ENCODE measurements at regions not wholly inside any gene's neighbourhood (a gene's known extent, or its start where the extent isn't known, plus 50 kb on each side); places are given as distances from the start of the nearest gene placed in this dataset.
A peak's percentile ranks its signal among the peaks of the same experiment; 100 is the strongest.
"Not testable (repeated sequence)": the region's sequence is repeated elsewhere in the genome, so short reads cannot be mapped to it uniquely, and the experiment has no call there.

DNA sequence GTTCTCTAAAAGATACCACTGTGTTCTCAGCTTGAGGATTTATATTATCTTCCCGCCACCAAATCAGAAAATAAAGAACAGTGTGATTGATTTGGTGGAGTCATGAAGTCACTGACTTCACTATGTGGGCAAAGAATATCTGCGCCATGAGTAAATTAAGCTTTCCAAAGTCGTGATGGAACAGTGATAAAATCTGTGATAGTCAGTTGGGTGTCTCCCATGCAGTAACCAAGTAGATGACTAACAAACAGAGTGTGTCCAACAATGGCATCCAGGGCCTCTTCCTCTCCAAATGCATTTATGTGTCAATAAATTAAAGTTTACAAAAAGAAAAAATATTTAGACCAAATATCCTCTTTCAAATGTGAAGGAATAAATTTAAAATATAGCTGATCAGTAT is 87.0 kb upstream of the DST start:
- no peak overlapping the region for H3K27ac ChIP-seq
- WGBS, 2 donors, result 73 to 84% methylated on average over 3 of the region's 3 CpGs
- H3K9me3 ChIP-seq, result no peaks in the 10 kb centered on the region
- DNase-seq (no peak), ATAC-seq (ENCODE audit: low FRiP score in 2 of 2) (peak in 1 of 2 donors; percentile 52)
- H3K36me3 ChIP-seq, result no peaks in the 10 kb centered on the region
- peaks cover 0 to 12% (median 3%) of the 10 kb centered on the region in 4 donors for H3K4me1 ChIP-seq
- no peak for TF ChIP-seq POLR2A (IDR thresholded peaks at IDR 0.05)
- TF ChIP-seq, protein P1, sequence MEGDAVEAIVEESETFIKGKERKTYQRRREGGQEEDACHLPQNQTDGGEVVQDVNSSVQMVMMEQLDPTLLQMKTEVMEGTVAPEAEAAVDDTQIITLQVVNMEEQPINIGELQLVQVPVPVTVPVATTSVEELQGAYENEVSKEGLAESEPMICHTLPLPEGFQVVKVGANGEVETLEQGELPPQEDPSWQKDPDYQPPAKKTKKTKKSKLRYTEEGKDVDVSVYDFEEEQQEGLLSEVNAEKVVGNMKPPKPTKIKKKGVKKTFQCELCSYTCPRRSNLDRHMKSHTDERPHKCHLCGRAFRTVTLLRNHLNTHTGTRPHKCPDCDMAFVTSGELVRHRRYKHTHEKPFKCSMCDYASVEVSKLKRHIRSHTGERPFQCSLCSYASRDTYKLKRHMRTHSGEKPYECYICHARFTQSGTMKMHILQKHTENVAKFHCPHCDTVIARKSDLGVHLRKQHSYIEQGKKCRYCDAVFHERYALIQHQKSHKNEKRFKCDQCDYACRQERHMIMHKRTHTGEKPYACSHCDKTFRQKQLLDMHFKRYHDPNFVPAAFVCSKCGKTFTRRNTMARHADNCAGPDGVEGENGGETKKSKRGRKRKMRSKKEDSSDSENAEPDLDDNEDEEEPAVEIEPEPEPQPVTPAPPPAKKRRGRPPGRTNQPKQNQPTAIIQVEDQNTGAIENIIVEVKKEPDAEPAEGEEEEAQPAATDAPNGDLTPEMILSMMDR (IDR thresholded peaks at IDR 0.05), result no peak
- no peak for TF ChIP-seq POLR2AphosphoS5 (IDR thresholded peaks at IDR 0.05)
- no peak for TF ChIP-seq EP300 (IDR thresholded peaks at IDR 0.05)
- no peak overlapping the region for H3K4me3 ChIP-seq
- no peaks in the 10 kb centered on the region for H3K27me3 ChIP-seq

DNA sequence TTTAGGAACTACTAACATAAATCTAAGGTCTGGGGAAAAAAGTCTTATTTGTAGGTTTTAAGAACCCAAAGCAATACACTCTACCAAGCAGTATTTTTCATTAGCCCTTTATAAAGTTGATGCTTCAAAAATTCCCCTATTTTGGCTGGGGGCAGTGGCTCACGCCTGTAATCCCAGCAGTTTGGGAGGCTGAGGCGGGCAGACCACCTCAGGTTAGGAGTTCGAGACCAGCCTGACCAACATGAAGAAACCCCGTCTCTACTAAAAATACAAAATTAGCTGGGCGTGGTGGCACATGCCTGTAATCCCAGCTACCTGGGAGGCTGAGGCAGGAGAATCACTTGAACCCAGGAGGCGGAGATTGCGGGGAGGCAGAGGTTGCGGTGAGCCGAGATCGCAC is 86.5 kb upstream of the DST start:
- WGBS, 2 donors, result 95% methylated on average over 9 to 10 of the region's 10 CpGs
- not testable (repeated sequence) for H3K9me3 ChIP-seq; H3K27ac ChIP-seq; H3K27me3 ChIP-seq; DNase-seq; H3K36me3 ChIP-seq; ATAC-seq (ENCODE audit: low FRiP score in 2 of 2); H3K4me3 ChIP-seq
- peaks cover 0 to 10% (median 3%) of the 10 kb centered on the region in 4 donors for H3K4me1 ChIP-seq

DNA sequence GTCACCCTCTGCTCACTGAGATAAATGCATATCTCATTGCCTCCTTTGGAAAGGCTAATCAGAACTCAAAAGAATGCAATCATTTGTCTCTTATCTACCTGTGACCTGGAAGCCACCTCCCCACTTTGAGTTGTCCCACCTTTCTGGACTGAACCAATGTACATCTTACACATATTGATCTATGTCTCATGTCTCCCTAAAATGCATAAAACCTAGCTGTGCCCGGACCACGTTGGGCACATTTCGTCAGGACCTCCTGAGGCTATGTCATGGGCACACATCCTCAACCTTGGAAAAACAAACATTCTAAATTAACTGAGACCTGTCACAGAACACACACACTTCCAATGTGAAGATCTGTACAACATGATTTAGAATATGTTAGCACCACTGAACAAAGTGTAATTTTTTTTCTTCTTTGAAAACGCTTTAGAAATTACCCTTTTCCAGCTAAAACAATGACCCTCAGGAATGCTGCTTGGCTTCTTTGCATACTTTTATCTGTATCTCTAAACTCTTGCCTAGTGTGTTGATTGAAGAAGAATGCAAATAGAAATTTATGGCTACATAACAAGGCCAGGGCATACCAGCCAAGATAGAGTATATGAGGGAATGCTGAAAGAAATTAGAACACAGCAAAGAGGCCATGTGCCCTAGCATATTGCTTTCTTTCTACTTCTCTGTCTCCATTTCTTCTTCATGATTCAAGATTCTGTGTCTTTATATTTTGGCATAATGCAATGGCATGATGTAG is 84.6 kb upstream of the DST start:
- Histone ChIP-seq H3K4me3 (no peak overlapping the region), H3K36me3 (no peaks in the 10 kb centered on the region), H3K27ac (peak overlapping the region in 1 of 4 donors; percentile 10), H3K4me1 (peaks cover 0 to 10% (median 3%) of the 10 kb centered on the region in 4 donors), H3K27me3 (no peaks in the 10 kb centered on the region), H3K9me3 (no peaks in the 10 kb centered on the region)
- ATAC-seq (ENCODE audit: low FRiP score in 2 of 2) (peak in 1 of 2 donors; percentile 65), DNase-seq (no peak)
- WGBS, 2 donors, result 64 to 69% methylated on average over 4 of the region's 4 CpGs
- no peak for TF ChIP-seq POLR2A (IDR thresholded peaks at IDR 0.05)

DNA sequence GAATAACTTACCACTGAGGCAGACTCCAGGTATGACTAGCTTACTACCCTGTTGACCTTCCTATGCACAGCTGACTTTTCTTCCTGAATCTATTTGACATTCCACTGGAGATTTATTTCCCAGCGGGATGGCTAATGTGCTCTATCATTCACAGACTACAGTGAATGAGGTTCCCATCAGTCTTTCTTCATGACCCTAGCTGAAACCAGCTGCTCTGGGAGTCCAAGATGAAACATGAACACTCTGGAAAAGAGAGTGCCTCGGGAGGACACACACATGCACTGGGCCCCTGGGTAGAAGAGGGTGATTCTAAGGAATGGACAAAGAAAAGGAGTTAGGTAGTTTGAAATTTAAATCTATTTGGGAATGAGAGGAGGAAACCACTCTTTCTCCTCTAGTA is 82.6 kb upstream of the DST start:
- Histone ChIP-seq H3K27me3 (no peaks in the 10 kb centered on the region), H3K4me3 (no peak overlapping the region), H3K9me3 (no peaks in the 10 kb centered on the region), H3K27ac (no peak overlapping the region), H3K4me1 (no peaks in the 10 kb centered on the region), H3K36me3 (no peaks in the 10 kb centered on the region)
- TF ChIP-seq EP300 (IDR thresholded peaks at IDR 0.05), result no peak
- TF ChIP-seq, protein P1 (IDR thresholded peaks at IDR 0.05), result no peak
- no peak for TF ChIP-seq POLR2A (IDR thresholded peaks at IDR 0.05)
- no peak for TF ChIP-seq POLR2AphosphoS5 (IDR thresholded peaks at IDR 0.05)
- ATAC-seq (ENCODE audit: low FRiP score in 2 of 2), result no peak
- no peak for DNase-seq
- WGBS, 2 donors, result 92 to 93% methylated on average over 2 of the region's 2 CpGs

DNA sequence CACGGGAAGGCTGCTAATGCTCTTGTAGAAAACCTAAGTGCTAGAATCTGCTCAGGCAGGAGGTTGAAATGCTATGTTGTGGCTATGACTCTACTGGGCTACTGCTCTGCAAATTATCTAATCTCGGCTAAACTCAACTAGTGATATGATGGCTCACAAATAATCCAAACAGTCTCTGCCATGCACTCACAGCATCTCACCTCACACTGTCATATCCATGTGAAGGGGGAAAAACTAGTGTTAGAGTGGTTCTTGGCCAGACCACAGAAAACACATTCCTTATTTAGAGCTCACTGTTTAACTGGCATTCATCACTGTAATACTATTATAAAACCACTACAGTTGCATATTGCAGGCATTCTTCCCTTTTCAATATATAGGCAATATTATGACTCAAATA is 81.8 kb upstream of the DST start:
- Histone ChIP-seq H3K36me3 (no peaks in the 10 kb centered on the region), H3K4me1 (no peaks in the 10 kb centered on the region), H3K9me3 (no peaks in the 10 kb centered on the region), H3K27ac (no peak overlapping the region), H3K4me3 (no peak overlapping the region), H3K27me3 (no peaks in the 10 kb centered on the region)
- no peak for DNase-seq
- WGBS, 2 donors, result 66 to 73% methylated on average over 2 of the region's 2 CpGs
- TF ChIP-seq POLR2AphosphoS5 (IDR thresholded peaks at IDR 0.05) (no peak), EP300 (IDR thresholded peaks at IDR 0.05) (no peak), POLR2A (IDR thresholded peaks at IDR 0.05) (no peak)
- TF ChIP-seq, protein P1 (IDR thresholded peaks at IDR 0.05), result no peak
- no peak for ATAC-seq (ENCODE audit: low FRiP score in 2 of 2)

DNA sequence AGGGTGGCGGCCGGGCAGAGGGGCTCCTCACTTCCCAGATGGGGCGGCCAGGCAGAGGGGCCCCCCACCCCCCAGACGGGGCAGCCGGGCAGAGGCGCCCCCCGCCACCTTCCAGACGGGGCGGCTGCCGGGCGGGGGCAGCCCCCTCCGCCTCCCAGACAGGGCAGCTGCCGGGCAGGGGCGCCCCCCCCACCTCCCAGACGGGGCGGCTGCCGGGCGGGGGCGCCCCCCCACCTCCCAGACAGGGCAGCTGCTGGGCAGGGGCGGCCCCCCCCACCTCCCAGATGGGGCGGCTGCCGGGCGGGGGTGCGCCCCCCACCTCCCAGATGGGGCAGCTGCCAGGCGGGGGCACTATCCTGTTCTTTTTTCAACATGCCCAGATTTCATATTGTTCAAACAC is 78.2 kb upstream of the DST start:
- H3K9me3 ChIP-seq, result no peaks in the 10 kb centered on the region
- ATAC-seq (ENCODE audit: low FRiP score in 2 of 2) (no peak), DNase-seq (peak in 1 of 2 donors; percentile 39)
- H3K4me1 ChIP-seq, result no peaks in the 10 kb centered on the region
- no peak overlapping the region for H3K4me3 ChIP-seq
- no peaks in the 10 kb centered on the region for H3K27me3 ChIP-seq
- 97 to 98% methylated on average over 4 to 6 of the region's 25 CpGs for WGBS, 2 donors
- H3K27ac ChIP-seq, result no peak overlapping the region
- H3K36me3 ChIP-seq, result no peaks in the 10 kb centered on the region
- TF ChIP-seq POLR2A (IDR thresholded peaks at IDR 0.05) (no peak), EP300 (IDR thresholded peaks at IDR 0.05) (no peak), POLR2AphosphoS5 (IDR thresholded peaks at IDR 0.05) (no peak)
- TF ChIP-seq, protein P1 (IDR thresholded peaks at IDR 0.05), result no peak

DNA sequence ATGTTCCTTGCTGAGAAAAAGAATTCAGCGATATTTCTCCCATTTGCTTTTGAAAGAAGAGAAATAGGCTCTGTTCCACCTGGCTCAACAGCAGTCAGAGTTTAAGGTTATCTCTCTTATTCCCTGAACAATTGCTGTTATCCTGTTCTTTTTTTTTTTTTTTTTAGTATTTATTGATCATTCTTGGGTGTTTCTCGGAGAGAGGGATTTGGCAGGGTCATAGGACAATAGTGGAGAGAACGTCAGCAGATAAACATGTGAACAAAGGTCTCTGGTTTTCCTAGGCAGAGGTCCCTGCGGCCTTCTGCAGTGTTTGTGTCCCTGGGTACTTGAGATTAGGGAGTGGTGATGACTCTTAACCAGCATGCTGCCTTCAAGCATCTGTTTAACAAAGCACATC is 77.5 kb upstream of the DST start:
- not testable (repeated sequence) for H3K27me3 ChIP-seq; H3K27ac ChIP-seq; DNase-seq; H3K4me3 ChIP-seq; ATAC-seq (ENCODE audit: low FRiP score in 2 of 2); H3K36me3 ChIP-seq; H3K9me3 ChIP-seq; H3K4me1 ChIP-seq
- WGBS, 2 donors, result 64 to 81% methylated on average over 4 of the region's 4 CpGs

DNA sequence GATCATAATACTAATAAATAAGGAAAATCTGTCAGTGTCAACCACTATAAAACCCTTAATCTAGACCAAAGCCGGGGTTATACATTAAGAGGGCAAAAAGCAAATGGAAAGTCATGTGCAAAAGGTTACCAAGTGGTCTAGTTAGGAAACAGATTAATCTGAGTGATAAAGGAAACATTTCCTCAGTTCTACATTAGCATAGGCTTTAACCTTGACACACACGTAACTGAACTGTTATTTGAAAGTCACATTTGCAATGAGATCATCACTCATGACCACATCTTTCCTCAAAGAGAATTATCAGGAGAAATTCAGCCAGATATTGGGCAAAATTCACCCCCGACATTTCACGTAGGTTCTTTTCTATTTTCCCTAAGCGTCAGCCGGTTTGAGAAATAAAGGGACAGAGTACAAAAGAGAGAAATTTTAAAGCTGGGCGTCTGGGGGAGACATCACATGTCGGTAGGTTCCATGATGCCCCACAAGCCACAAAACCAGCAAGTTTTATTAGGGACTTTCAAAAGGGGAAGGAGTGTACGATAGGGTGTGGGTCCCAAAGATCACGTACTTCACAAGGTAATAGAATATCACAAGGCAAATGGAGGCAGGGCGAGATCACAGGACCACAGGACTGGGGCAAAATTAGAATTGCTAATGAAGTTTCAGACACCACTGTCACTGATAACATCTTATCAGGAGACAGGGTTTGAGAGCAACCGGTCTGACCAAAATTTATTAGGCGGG is 76.8 kb upstream of the DST start:
- H3K27ac ChIP-seq; H3K4me3 ChIP-seq; H3K27me3 ChIP-seq; H3K36me3 ChIP-seq; ATAC-seq (ENCODE audit: low FRiP score in 2 of 2); DNase-seq; H3K9me3 ChIP-seq: not testable (repeated sequence)
- WGBS, 2 donors, result 74 to 79% methylated on average over 13 of the region's 13 CpGs
- peaks cover 0 to 12% (median 12%) of the 10 kb centered on the region in 4 donors for H3K4me1 ChIP-seq

Measured in upper lobe of left lung (tissue), 6 donors.